OCI-LY1 (cell line): ENCODE measurements at regions not wholly inside any gene's neighbourhood (a gene's known extent, or its start where the extent isn't known, plus 50 kb on each side); places are given as distances from the start of the nearest gene placed in this dataset.

Experiments
- H2AFZ ChIP-seq: fragments of 200-600 bp; sonication (generic), shearing (Covaris generic); 2 replicates; pipeline ENCODE4 v1.6.0; 2014; ENCODE audit warnings: antibody characterized with exemption, mild to moderate bottlenecking, low read length
- H3F3A ChIP-seq: fragments of 200-600 bp; sonication (generic), shearing (Covaris generic); 2 replicates; pipeline ENCODE4 v1.6.0; 2014; ENCODE audit warnings: mild to moderate bottlenecking, antibody characterized with exemption, low read length, moderate library complexity; ENCODE audit not compliant: insufficient read depth
- H3K27ac ChIP-seq: fragments of 200-600 bp; sonication (generic); 2 replicates; pipeline ENCODE4 v1.5.1; 2014; ENCODE audit warnings: low read length, mixed run types, mild to moderate bottlenecking, low read depth; ENCODE audit not compliant: poor library complexity, severe bottlenecking
- H3K27me3 ChIP-seq: fragments of 200-600 bp; sonication (generic); 2 replicates; pipeline ENCODE4 v1.6.0; 2014; ENCODE audit warnings: antibody characterized with exemption, mild to moderate bottlenecking, low read length, moderate library complexity; ENCODE audit not compliant: insufficient read depth
- H3K36me3 ChIP-seq: fragments of 200-600 bp; sonication (generic); 2 replicates; pipeline ENCODE4 v1.6.1; 2014; ENCODE audit warnings: mild to moderate bottlenecking, antibody characterized with exemption, low read length, moderate library complexity, mixed read lengths; ENCODE audit not compliant: insufficient read depth
- H3K4me1 ChIP-seq: fragments of 200-600 bp; sonication (generic); 2 replicates; pipeline ENCODE4 v1.5.1; 2014; ENCODE audit warnings: mild to moderate bottlenecking, low read length, moderate library complexity; ENCODE audit not compliant: insufficient read depth, severe bottlenecking
- H3K4me2 ChIP-seq: fragments of 200-600 bp; sonication (generic), shearing (Covaris generic); 2 replicates; pipeline ENCODE4 v1.6.1; 2014; ENCODE audit warnings: low read length
- H3K4me3 ChIP-seq: fragments of 200-600 bp; sonication (generic); 2 replicates; pipeline ENCODE4 v1.5.1; 2014; ENCODE audit warnings: low read length, low read depth, mild to moderate bottlenecking, mixed read lengths; ENCODE audit not compliant: poor library complexity, severe bottlenecking
- H3K79me2 ChIP-seq: fragments of 200-600 bp; shearing (Covaris generic); 2 replicates; pipeline ENCODE4 v1.6.1; 2016; ENCODE audit warnings: mixed run types, low read length, mixed read lengths; ENCODE audit not compliant: insufficient read depth
- H3K9ac ChIP-seq: fragments of 200-600 bp; sonication (generic), shearing (Covaris generic); 2 replicates; pipeline ENCODE4 v1.6.1; 2014; ENCODE audit warnings: mild to moderate bottlenecking, low read length, mixed read lengths
- H3K9me2 ChIP-seq: fragments of 200-600 bp; sonication (generic), shearing (Covaris generic); 2 replicates; pipeline ENCODE4 v1.6.1; 2014; ENCODE audit warnings: low read depth, mild to moderate bottlenecking, low read length, mixed read lengths
- H3K9me3 ChIP-seq: fragments of 200-600 bp; shearing (Covaris generic); 2 replicates; pipeline ENCODE4 v1.6.1; 2014; ENCODE audit warnings: low read length, mixed read lengths
- H4K20me1 ChIP-seq: fragments of 200-600 bp; sonication (generic), shearing (Covaris generic); 2 replicates; pipeline ENCODE4 v1.6.0; 2016; ENCODE audit warnings: mild to moderate bottlenecking, low read length; ENCODE audit not compliant: insufficient read depth
- EZH2 ChIP-seq: fragments of 200-600 bp; sonication (generic), shearing (Covaris generic); IDR thresholded peaks from 2 replicates; pipeline ENCODE4 v1.8.0; 2017; ENCODE audit warnings: borderline replicate concordance, mixed run types, mild to moderate bottlenecking, antibody characterized with exemption, low read length, moderate library complexity, mixed read lengths
- TF ChIP-seq, protein P1 (sequence below): fragments of 200-600 bp; sonication (generic), shearing (Covaris generic); IDR thresholded peaks from 2 replicates; pipeline ENCODE4 v1.5.1; 2017; ENCODE audit warnings: mild to moderate bottlenecking, antibody characterized with exemption, low read length, moderate library complexity, mixed read lengths

GRCh38 chr22:49571326-49571725, 256.3 kb downstream of the BRD1 start:
- Histone ChIP-seq H3K36me3 (no peaks in the 10 kb centered on the region), H3K27me3 (no peaks in the 10 kb centered on the region), H3K9ac (no peak overlapping the region), H3K4me2 (no peak overlapping the region), H3K4me3 (no peak overlapping the region), H3K79me2 (no peaks in the 10 kb centered on the region), H3K9me2 (no peaks in the 10 kb centered on the region), H2AFZ (no peak overlapping the region), H3K27ac (no peak overlapping the region), H4K20me1 (no peaks in the 10 kb centered on the region), H3K9me3 (no peaks in the 10 kb centered on the region), H3F3A (no peaks in the 10 kb centered on the region), H3K4me1 (no peaks in the 10 kb centered on the region)
- TF ChIP-seq, protein P1, sequence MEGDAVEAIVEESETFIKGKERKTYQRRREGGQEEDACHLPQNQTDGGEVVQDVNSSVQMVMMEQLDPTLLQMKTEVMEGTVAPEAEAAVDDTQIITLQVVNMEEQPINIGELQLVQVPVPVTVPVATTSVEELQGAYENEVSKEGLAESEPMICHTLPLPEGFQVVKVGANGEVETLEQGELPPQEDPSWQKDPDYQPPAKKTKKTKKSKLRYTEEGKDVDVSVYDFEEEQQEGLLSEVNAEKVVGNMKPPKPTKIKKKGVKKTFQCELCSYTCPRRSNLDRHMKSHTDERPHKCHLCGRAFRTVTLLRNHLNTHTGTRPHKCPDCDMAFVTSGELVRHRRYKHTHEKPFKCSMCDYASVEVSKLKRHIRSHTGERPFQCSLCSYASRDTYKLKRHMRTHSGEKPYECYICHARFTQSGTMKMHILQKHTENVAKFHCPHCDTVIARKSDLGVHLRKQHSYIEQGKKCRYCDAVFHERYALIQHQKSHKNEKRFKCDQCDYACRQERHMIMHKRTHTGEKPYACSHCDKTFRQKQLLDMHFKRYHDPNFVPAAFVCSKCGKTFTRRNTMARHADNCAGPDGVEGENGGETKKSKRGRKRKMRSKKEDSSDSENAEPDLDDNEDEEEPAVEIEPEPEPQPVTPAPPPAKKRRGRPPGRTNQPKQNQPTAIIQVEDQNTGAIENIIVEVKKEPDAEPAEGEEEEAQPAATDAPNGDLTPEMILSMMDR = no peak
- TF ChIP-seq EZH2 = no peak

DNA sequence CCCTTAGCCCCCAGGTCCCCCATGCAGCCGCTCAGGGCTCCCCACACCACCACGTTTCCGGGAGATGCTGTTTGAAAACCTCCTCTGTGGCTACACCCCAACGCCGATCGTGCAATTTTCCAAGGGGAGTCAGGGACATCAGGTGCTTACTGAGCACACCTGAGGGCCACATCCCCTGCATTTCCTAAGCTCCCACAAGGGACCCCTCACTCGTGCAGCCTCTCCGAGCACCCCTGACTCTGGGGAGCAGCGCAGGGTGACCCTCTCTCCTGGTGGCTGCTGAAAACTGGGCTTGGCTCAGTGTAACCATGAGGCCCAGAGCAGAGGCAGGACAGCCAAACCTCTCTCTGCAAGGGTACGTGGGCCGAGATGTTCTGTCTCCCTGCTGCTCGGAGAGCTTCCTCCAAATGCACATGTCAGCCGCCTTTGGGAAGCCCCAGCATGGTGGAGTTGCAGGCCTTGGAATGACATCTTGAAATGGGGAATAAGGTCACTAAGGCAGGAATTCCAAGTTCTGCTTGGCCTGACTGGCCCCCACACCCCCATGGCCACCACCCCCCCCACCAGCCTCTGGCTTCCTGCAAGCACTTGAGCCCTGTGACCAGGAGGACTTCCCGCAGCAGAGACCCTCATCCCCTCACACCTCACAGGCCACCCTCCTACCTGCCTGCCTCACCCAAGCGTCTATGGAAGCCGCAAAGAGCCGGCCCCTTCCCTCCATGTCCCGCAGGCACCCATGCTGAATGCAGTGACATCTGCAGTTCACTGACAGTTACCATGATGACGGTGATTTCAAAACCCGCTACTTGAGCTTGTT, 257.4 kb downstream of the BRD1 start:
- Histone ChIP-seq H3K36me3 (no peaks in the 10 kb centered on the region), H4K20me1 (no peaks in the 10 kb centered on the region), H3K4me3 (no peak overlapping the region), H2AFZ (no peak overlapping the region), H3K9me2 (no peaks in the 10 kb centered on the region), H3F3A (no peaks in the 10 kb centered on the region), H3K79me2 (no peaks in the 10 kb centered on the region), H3K27me3 (no peaks in the 10 kb centered on the region), H3K9me3 (no peaks in the 10 kb centered on the region), H3K9ac (no peak overlapping the region), H3K4me1 (no peaks in the 10 kb centered on the region), H3K27ac (no peak overlapping the region), H3K4me2 (no peak overlapping the region)
- TF ChIP-seq EZH2 = no peak
- TF ChIP-seq, protein P1 = no peak

DNA sequence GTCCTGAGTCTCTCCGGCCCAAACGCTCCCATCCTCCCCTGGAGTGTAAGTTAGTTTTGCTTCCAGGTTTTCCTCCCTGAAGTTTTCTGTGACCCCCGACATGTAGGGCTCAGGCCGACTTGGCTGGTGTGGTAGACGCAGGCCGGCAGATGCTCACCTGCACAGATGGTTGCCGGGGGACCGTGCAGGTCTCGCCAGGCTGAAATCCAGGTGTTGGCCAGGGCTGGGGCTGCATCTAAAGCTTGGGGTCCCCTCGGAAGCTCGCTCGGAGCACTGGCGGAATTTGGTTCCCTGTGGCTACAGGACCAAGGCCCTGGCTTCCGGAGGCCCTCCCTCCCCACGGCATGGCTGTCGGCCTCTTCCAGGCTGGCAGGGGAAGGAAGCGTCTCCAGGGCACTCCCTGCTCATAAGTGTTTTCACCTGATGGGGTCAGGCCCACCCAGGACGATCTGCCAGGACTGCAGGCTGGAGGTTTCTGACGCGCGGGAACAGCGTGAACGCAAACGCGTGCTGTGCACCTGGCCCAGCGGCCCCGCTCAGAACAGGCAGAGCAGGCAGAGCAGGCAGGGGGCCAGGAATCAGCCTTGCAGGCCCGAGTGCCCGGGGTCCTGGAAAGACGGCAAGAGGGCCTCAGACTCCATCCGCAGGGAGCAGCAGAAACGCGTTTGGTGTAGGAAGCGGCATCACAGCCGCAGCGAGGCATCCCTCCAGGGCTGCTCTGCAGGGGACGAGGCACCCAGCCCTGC, 258.2 kb downstream of the BRD1 start:
- Histone ChIP-seq H4K20me1 (no peaks in the 10 kb centered on the region), H3K27ac (no peak overlapping the region), H3F3A (no peaks in the 10 kb centered on the region), H3K4me2 (no peak overlapping the region), H3K9me2 (no peaks in the 10 kb centered on the region), H3K4me3 (no peak overlapping the region), H3K27me3 (no peaks in the 10 kb centered on the region), H3K4me1 (no peaks in the 10 kb centered on the region), H3K36me3 (no peaks in the 10 kb centered on the region), H3K79me2 (no peaks in the 10 kb centered on the region), H3K9ac (no peak overlapping the region), H2AFZ (no peak overlapping the region), H3K9me3 (no peaks in the 10 kb centered on the region)
- TF ChIP-seq, protein P1 = no peak
- TF ChIP-seq EZH2 = no peak
